BJ (cell line): ENCODE measurements at regions not wholly inside any gene's neighbourhood (a gene's known extent, or its start where the extent isn't known, plus 50 kb on each side); places are given as distances from the start of the nearest gene placed in this dataset.

Source experiments
- CTCF ChIA-PET: fragments of 350-600 bp; formaldehyde crosslinking; extraction: SDS; loops from one replicate; lab custom pipeline; 2021; ENCODE audit warnings: antibody characterized with exemption, inconsistent platforms; lab: Yijun Ruan, JAX
- POLR2A ChIA-PET: fragments of 300-600 bp; sonication (Branson Sonifier 250); formaldehyde crosslinking; extraction: SDS; loops from one replicate; lab custom pipeline; 2021; ENCODE audit warnings: antibody characterized with exemption; lab: Charles Lee
- DNase-seq: peaks from one replicate; pipeline ENCODE4 v3.0.0-alpha.2; 2011; ENCODE audit warnings: low read depth
- H3K27me3 ChIP-seq: 2 replicates; pipeline ENCODE4 v1.6.0; 2011; ENCODE audit warnings: low read length; ENCODE audit not compliant: control insufficient read depth, insufficient read depth
- H3K36me3 ChIP-seq: 2 replicates; pipeline ENCODE4 v1.5.1; 2011; ENCODE audit warnings: low read length; ENCODE audit not compliant: control insufficient read depth, insufficient read depth
- H3K4me3 ChIP-seq: 2 replicates; pipeline ENCODE4 v1.5.1; 2011; ENCODE audit warnings: low read depth, mild to moderate bottlenecking, control low read depth, low read length
- CTCF ChIP-seq: IDR thresholded peaks from 2 replicates; pipeline ENCODE4 v1.5.1; 2011; ENCODE audit warnings: low read depth, mild to moderate bottlenecking, control low read depth, inconsistent platforms, low read length, moderate library complexity; ENCODE audit not compliant: insufficient read depth

GRCh38 chr4:25533256-25533655 lies 122.4 kb upstream of the SLC34A2 start:
- H3K4me3 ChIP-seq: no peak overlapping the region
- TF ChIP-seq CTCF: no peak
- CTCF ChIA-PET: no interaction called here

GRCh38 chr4:25535278-25535677 lies 120.4 kb upstream of the SLC34A2 start:
- no peak for TF ChIP-seq CTCF
- Histone ChIP-seq H3K36me3 (no peaks in the 10 kb centered on the region), H3K4me3 (no peak overlapping the region), H3K27me3 (no peaks in the 10 kb centered on the region)
- DNase-seq: no peak
- ChIA-PET POLR2A (no interaction called here), CTCF (interaction anchor here (1.4 kb wide), 1 partner anchor 8 kb away, joined by 3 read pairs; no protein-coding TSS in a partner anchor)

More at GRCh38 chr4:25533256-25533655, 122.4 kb upstream of the SLC34A2 start:
- no peaks in the 10 kb centered on the region for H3K36me3 ChIP-seq
- DNase-seq: no peak
- POLR2A ChIA-PET: no interaction called here
- no peaks in the 10 kb centered on the region for H3K27me3 ChIP-seq

- no peak for TF ChIP-seq CTCF
- ChIA-PET CTCF (no interaction called here), POLR2A (no interaction called here)
- H3K27me3 ChIP-seq: 0 out of 2 replicates have a peak, but pooled peaks cover 1% of the 10 kb centered on the region
- DNase-seq: no peak
- no peaks in the 10 kb centered on the region for H3K36me3 ChIP-seq
- H3K4me3 ChIP-seq: no peak overlapping the region
These were observed 119.8 kb upstream of the SLC34A2 start for GRCh38 chr4:25535701-25536473.

- CTCF ChIA-PET: no interaction called here
- H3K27me3 ChIP-seq: 0 out of 2 replicates have a peak, but pooled peaks cover 2% of the 10 kb centered on the region
These were observed 118.9 kb upstream of the SLC34A2 start for GRCh38 chr4:25536564-25537320.

More at GRCh38 chr4:25536564-25537320, 118.9 kb upstream of the SLC34A2 start:
- Histone ChIP-seq H3K4me3 (no peak overlapping the region), H3K36me3 (no peaks in the 10 kb centered on the region)
- no peak for DNase-seq
- no peak for TF ChIP-seq CTCF
- POLR2A ChIA-PET: no interaction called here
